NCI-H1417 (cell line): ENCODE measurements at regions not wholly inside any gene's neighbourhood (a gene's known extent, or its start where the extent isn't known, plus 50 kb on each side); places are given as distances from the start of the nearest gene placed in this dataset.

Experiments used
- DNase-seq, 3 experiments: peaks; one replicate each; lab custom pipeline; 2025; lab: John Stamatoyannopoulos, UW

DNA sequence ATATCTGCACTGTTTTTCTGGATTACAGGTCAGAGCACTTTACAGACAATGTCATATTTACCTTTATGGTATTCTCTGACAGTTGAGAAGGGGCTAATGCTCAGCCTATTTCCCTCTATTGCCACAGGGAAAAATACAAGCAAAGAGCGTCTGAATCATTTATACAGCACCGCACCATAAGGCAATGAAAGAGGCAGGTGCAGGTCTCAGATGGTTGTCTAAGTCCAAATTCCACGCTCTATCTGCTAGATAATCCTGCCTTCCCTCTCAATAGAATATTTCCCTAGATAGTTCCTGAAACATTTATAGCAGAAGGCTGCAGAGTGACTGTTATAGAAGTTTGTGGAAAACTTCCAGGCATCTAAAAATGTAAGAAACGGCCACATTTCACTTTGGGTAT is 446.1 kb upstream of the CDH6 start:
- DNase-seq, result no peak

DNA sequence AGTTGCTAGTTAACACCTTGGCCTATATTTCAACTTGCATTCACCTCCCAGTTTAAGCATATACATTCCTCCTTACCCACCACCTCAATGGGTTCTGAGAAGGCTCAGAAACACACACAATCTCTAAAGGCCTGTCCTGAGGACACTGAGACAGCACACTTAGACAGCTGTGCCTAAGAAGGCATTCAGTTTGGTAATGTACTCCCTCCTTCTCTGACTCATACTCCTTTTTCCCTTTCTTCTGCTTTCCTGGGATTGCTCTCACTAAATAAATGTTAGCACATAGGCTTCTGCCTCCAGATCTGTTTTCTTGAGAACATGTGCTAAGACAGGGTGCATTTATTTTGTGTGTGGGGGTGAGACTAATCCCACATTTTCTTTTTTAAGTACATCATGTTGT is 456.8 kb upstream of the CDH6 start:
- DNase-seq, result no peak

DNA sequence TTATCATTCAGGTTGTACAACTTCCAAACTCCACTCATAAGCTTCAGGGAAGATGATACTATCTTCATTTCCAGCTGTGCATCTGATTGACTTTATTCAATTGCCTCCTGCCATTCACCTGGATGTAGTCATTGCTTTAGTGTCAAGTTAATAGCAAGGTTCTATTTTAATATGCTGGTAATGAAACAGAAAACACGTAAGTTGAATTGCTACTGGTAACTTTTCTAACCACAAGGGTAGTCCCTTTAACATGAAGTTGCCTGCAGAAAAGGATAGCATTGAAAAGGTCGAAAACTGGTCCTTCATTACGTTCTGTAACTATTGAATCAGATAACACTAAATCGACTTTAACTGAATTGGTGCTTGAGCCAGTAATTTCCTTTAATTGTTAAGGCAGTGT is 459.4 kb upstream of the CDH6 start:
- no peak for DNase-seq

DNA sequence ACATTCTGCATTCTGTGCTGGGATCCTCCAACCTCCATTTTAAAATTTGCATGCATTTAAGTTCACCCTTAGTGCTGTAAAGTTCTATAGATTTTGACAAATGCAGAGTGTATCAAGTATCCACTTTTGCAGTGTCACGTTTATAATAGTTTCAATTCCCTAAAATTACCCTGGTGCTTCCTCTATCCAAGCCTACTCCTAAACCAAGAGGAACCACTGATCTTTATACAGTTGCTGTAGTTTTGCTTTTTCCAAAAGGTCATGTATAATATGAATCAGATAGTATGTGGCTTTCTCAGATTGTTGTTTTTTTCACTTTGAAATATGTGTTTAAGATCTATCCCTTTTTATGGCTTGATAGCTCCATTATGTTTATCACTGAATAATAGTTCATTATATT is 468.4 kb upstream of the CDH6 start:
- no peak for DNase-seq

DNA sequence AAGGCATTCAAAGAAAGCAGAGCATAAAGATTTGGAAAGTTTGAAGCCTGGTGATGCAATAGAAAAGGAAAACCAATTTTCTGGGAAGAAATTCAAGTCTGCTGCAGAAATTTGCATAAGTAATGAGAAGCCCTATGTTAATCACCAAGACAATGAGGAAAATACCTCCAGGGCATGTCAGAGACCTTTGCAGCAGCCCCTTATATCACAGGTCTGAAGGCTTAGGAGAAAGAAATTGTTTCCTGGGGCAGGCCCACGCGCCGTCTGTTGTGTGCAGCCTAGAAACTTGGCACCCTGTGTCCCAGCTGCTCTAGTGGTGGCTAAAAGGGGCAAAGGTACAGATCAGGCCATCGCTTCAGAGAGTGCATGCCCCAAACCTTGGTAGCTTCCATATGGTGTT is 495.3 kb upstream of the CDH6 start:
- no peak for DNase-seq

DNA sequence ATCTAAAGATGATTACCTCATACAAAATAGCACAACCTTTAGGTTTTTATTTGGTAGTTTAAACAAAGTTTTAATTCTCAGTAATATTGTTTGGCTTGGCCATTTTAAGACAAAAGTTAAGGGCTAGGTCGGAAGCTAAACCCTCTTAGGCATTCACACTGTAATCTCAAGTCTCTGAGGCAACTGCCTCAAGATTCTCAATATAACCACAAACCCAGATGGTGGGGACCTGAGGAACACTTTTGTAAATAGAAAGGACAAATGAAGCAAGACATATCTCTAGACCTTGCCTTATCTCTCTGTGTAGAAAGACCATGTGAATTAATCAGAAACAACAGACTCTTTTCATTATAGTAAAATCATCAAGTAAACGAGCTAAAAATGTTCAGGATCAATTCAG is 500.2 kb upstream of the CDH6 start:
- peak in 1 of 3 experiments; percentile 58 for DNase-seq

DNA sequence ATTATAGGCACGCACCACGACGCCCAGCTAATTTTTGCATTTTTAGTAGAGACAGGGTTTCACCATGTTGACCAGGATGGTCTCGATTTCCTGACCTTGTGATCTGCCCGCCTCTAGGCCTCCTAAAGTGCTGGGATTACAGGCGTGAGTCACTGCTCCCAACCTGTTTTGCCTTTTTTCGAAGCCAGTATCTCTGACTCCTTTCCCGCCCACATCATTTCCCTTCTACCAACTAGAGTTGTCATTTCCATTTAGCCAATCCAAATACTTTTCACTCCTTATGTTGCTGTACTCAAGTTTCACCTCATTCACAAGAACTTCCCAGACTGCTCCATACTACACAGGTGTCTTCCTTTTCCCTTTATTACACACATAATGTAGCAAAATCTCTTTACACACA is 502.6 kb upstream of the CDH6 start:
- no peak for DNase-seq

DNA sequence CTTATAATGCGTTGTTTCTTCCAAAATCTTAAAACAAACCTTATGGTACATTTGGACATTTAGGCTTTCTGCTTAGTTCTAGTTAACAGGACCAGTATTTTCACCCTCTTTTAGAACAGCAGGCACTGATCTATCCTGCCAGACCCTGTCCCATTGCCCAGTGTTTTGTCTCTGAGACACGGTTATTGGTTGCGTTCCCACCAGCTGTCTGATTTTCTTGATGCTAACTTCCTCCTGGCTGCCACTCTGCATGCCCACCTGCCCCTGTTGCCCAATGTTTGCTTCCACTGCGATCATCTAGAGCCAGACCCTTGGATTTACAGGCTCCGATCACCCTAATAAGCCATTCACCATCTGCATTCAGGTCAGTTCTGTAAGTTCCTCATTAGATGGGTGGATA is 506.0 kb upstream of the CDH6 start:
- no peak for DNase-seq

DNA sequence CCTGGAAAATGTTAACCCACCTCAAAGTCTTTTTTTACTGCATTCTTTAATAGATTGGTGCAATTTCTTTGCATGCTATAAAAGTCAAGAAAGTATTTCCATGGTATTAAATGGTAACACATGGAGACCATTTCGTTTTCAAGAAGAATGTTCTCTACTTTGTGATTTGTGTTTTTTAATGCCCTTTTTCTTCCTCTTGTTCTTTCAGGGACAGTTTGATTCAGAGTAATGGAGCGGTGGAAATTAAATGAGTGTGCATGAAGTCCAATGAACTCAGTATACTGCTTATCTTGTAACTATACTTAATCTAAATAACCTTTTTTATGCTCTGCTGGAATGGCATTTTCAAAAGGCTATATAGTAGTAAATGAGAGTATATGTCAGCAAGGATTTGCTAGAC is 507.0 kb upstream of the CDH6 start:
- no peak for DNase-seq

DNA sequence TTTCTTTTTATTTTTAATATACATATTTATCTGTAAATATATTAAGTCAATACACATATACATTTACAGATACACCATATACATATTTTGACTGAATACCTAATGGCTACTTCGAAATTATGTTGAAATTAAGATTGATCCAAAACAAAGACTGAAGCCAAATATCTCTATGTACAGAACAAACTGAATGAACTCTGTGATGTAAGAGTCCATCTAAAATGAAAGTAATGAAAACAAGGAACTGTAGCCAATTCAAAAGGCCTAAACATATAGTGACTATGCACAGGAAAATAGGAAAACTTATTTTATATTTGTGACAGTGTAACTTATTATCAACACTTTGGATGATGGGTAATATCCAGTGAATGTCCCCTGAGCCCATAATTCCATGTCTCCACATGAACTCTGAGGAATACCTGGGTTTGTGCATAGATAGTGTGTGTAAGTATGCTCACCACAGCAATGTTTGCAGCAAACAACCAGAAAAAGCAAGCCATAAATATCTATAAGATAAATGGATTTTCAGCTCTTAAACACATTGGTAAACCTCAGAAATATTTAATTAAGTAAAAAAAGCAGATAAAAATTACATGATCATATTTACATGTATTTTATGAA is 517.2 kb upstream of the CDH6 start:
- no peak for DNase-seq

DNA sequence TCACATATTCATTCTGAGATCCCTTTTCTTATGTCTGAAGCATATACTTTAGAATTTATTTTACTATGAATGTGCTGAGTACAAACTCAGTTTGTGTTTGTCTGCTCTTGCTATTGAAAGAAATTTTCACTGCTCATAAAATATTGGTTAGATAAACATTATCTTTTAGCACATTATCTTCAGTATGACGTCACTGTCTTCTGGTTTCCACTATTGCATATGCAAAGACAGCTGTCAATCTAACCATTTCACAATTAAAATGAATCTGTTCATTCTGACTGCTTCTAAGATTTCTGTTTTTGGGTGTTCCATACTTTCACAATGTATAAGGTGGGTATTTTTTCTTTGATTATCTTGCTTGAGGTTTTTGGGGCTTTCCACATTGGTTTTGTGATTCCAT is 526.2 kb upstream of the CDH6 start:
- no peak for DNase-seq

DNA sequence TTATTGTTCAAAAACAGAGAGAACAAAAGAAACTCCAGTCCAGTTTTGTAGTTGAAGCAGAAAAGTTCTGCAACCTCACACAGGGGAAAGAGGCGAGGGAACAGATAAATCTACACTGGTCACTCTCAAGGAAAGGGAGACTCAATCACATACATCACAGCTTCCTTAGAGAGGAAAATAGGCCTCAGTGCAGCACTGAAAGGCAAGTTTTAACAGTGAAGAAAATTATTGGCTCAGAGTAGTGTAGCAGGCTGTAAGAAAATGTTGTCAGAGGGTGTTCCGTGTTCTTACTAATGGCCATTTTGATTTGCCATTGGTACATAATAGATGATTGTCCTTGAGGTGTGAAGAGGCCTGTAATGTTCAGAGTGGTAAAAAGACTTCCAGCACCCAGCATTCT is 530.0 kb upstream of the CDH6 start:
- no peak for DNase-seq

DNA sequence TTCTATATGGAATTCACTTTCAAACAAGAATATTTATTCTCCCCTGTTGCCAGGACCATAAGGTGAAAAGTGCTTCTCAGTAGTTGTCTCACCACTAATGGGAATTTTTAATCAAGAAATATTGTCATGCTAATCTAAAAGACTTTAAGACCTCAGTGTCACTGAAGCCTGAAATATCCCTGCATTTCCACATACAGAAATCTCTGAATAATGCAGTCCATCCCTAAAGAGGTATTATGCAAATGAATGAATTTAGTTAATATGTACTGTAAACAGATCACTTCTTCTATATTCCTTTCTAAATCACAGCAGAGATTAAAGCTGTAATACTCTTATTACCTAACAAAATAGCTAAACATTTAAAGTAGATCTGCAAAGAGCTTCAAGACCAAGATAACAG is 531.1 kb upstream of the CDH6 start:
- DNase-seq, result no peak

DNA sequence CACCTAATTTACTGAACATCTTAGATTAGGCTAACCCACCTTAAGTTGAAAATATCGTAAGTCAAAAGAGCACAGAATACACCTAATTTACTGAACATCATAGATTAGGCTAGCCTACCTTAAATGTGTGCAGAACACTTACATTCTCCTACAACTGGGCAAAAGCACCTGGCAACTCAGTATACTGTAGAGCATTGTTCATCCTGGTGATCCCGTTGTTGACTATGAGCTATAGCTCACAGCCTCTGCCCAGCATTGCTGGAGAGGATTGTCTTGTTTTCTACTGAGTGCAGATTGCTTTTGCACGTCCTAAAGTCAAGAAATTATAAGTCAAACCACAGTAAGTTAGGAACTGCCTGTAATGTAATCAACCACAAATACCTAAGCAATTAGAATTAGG is 531.8 kb upstream of the CDH6 start:
- DNase-seq, result no peak

DNA sequence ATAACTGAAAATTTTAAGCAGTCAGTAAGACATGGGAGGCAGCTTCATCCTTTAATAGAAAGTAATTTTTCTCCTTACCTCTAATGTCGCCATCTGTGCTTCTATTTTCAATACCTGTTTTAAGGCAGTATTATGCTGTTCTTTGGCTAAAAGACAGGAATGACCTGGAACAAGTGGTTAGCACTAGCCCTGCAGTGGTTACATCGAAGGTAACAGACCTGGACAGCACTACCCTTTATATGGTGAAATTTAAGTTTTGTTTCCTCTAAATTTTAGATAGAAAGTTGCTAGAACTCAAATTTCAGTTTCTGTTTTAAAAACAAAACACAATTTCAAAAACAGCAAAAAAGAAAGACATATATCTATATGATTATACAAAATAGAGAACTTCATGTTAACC is 534.1 kb upstream of the CDH6 start:
- DNase-seq, result no peak

DNA sequence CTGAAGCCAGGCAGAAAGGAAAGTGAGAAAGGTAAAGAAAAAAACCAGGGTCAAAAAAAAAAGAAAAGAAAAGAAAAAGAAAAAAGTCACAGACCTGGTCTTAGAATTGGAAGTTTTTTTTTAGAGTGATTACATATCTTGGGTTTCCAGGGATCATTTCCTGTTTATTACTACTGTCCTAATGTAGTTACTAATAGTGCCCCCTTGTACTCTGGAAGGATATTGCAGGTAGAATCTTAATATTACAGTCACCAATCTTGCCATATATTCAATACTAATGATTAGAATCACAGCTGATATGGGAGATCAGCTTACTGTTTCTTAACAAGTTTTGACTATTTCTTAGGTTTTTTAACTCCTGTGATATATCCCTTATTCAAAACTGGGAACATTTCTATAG is 543.2 kb upstream of the CDH6 start:
- DNase-seq, result no peak

DNA sequence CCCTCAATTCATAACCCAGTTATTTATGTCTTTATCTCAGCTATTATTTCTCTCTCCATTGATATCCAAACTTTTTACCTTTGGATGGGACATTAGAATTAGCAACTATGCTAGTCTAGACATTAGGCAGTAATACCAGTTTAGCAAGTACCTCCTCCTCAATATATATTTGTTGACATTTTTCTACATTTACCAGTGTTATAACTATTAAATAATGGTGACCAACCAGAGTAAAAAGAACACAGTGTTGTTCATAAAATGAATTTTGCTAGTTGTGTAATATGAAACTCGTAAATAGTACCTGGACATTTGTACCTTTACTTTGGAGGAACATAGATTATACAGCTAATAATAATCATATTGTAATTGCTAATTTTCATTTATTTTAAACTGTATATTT is 554.6 kb upstream of the CDH6 start:
- DNase-seq, result no peak

DNA sequence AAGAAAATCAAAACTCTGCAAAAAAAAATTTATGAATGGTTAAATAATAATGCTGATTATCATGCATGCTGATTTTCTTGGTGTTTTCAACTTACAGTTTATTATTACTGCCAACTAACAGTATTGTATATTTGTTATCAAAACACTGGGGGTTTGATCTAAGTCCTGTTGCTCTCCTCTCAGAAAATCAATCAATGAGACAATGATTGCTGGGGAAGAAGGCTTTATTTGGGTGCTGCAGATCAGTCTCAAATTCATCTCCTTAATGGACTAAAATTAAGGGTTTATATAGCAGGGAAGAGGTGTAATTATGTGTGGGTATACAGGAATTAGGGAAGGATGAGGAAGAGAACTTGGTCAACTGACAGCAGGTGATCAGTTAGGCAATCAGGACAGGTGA is 565.5 kb upstream of the CDH6 start:
- no peak for DNase-seq

DNA sequence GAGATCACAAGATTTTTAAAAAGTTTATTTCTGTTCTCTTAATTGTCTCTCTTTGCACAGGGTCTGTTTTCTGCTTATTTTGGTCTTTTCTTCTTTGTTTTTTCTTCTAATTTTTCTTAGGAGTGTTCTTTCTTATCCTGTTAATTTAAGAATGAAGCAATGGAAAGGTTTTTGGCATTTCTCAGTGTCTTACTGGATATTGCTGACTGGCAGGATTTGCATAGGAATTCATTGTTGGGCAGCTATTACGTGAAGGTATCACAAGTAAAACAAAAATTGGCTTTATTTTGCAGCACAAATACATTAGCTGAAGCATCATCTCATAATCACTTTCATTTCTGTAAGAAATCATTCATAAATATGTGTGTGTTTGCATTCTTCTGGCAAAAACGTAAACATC is 566.9 kb upstream of the CDH6 start:
- DNase-seq, result no peak

DNA sequence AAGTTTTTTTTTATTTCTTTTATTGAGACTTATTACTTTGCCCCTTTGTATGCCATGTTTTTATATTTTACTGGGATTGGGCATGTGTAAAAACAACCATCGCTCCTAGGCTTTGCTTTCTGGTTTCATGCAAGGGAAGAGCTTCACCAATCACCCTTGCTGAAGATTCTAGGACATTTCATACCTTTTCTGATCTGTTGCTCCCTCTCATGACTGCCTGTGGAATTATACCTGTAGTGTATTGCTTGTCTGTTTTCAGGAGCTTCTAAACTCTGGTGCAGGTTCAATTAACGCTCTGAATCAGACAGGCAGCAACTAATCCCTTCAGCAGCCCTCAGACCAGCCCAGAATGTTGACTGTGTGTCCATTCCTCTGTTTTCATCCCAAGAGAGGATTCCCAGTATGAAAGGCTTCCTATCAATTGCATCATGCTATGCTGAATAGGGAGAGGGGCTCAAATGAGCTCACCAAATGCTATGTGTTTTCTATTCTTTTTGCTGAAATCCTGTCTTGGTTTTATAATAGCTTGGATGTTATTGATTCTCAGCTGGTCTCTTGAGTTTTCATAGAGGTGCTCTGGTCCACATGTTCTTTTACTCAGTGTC is 572.9 kb upstream of the CDH6 start:
- DNase-seq, result no peak

DNA sequence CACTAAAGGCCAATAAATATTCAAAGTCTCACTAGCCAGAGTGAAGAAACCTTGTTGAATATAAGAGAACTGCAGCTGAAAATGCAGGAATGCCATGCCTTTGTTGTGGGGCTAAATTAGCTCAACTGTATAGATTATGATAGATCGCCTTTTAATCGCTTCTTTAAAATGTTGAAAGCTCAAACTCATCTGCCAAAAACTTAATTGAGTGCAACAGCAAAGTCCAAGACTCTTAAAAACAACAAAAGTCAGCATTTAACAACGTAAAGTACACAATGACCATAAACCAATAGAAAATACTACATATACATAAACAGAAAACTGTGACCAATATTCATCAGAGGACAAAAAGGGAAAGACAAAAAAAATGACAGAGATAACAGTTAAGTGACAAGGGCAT is 585.0 kb upstream of the CDH6 start:
- no peak for DNase-seq

DNA sequence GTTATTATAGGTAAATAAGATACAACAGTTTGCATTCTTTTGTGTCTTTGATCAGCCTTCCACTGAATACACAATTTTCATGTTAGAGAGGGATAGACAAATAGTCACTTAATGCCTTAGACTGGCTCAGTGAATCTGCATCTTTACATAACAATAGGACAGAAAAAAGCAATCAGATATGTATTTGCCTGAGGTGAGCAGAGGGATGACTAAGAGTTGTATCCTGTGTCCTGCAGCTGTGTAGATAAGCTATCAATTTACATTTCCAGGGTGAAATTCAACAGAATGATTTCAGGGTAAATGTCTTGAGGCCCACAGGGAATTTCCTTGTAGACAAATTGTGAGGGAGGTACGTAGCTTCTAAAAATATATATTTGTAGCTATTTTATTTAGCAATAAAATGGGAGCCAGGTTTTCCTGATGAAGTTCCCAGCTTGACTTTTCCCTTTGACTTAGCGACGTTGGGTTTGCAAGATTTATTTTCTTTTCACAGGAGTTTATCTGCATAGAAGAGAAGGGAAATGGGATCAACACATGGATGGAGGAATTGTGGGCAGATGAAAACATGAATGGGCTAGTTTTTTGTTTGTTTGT is 586.1 kb upstream of the CDH6 start:
- peak in 2 of 3 experiments; percentile 9 to 63 for DNase-seq

DNA sequence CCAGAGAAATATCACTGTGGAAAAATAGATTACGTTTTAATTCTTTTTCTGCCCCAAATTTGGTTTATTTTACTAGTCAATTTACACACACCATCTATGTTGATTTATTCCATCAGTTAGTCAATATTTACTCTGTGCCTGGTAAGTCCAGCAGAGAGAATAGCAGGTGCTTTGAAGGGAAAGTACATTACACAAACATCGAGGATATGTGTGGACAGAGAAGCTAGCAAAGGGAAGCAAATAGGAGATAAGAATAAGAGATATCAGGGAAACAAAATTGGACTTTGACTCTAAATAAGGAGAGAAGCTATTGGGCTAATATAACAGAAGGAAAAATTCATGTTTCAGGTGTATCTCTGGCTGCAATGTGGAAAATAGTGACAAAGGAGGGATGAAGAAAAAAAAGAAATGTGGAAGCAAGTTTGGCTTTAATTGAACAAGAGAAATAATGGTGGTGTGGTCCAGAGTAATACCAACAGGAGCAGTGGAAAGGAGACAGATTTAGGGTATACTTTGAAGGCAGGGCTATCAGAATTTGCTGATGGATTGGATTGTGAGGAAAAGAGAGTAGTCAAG is 587.7 kb upstream of the CDH6 start:
- DNase-seq, result peak in 1 of 3 experiments; percentile 52
